Ishikawa (cell line): ENCODE measurements at regions not wholly inside any gene's neighbourhood (a gene's known extent, or its start where the extent isn't known, plus 50 kb on each side); places are given as distances from the start of the nearest gene placed in this dataset.

ENCODE experiments used
- TAF1 ChIP-seq: IDR thresholded peaks from 2 replicates; pipeline ENCODE4 v1.6.1; 2012; ENCODE audit warnings: low read depth, mild to moderate bottlenecking
- YY1 ChIP-seq: IDR thresholded peaks from 2 replicates; pipeline ENCODE4 v1.6.1; 2012; ENCODE audit warnings: low read depth

GRCh38 chr7:119026391-119026790 is 801.9 kb downstream of the ANKRD7 start:
- TF ChIP-seq TAF1, result no peak
- TF ChIP-seq YY1, result no peak
